CD4-positive, alpha-beta T cell (primary cell): ENCODE measurements at regions not wholly inside any gene's neighbourhood (a gene's known extent, or its start where the extent isn't known, plus 50 kb on each side); places are given as distances from the start of the nearest gene placed in this dataset.

Experiments used
- ATAC-seq: fragments of 200-7000 bp; cut with Tn5 transposase; one replicate; pipeline ENCODE4 v1.10.0; 2022; ENCODE audit warnings: mild to moderate bottlenecking; ENCODE audit not compliant: poor library complexity
- CTCF ChIA-PET: fragments of 350-600 bp; sonication (Branson Sonifier 250); formaldehyde crosslinking; loops from one replicate; lab custom pipeline; 2021; ENCODE audit warnings: antibody characterized with exemption, inconsistent platforms; lab: Charles Lee
- POLR2A ChIA-PET: fragments of 350-600 bp; sonication (Branson Sonifier 250); formaldehyde crosslinking; loops from one replicate; lab custom pipeline; 2021; ENCODE audit warnings: antibody characterized with exemption, inconsistent platforms; lab: Charles Lee
- DNase-seq, 14 experiments: peaks; one replicate each; pipeline ENCODE4 v3.0.0-alpha.2; 2013 to 2020; ENCODE audit warnings: mixed read lengths in 2 of 14
- H3K27ac ChIP-seq, 2 donors: one replicate each; pipeline versions ENCODE4 v1.5.1 to v1.7.0; 2013; ENCODE audit warnings: low read length in 2 of 2, low read depth in 1 of 2, mild to moderate bottlenecking in 1 of 2
- H3K27me3 ChIP-seq, 2 experiments: 1 replicate in 1 of 2; 2 replicates in 1 of 2; pipeline versions ENCODE4 v1.6.1 to v1.7.0; 2013; ENCODE audit warnings: low read length in 2 of 2, control low read depth in 1 of 2, mild to moderate bottlenecking in 1 of 2, moderate library complexity in 1 of 2; ENCODE audit not compliant: insufficient read depth in 2 of 2, control insufficient read depth in 1 of 2
- H3K36me3 ChIP-seq: one replicate; pipeline ENCODE4 v1.6.1; 2013; ENCODE audit warnings: low read length, control low read depth; ENCODE audit not compliant: insufficient read depth
- H3K4me1 ChIP-seq: one replicate; pipeline ENCODE4 v1.6.1; 2013; ENCODE audit warnings: low read length, control low read depth; ENCODE audit not compliant: insufficient read depth
- H3K4me3 ChIP-seq: one replicate; pipeline ENCODE4 v1.5.1; 2013; ENCODE audit warnings: mild to moderate bottlenecking, low read length, moderate library complexity
- H3K9me3 ChIP-seq, 2 experiments: 1 replicate in 1 of 2; 2 replicates in 1 of 2; pipeline versions ENCODE4 v1.6.1 to v1.7.0; 2013; ENCODE audit warnings: low read length in 2 of 2, mild to moderate bottlenecking in 2 of 2, control low read depth in 1 of 2, moderate library complexity in 1 of 2; ENCODE audit not compliant: control insufficient read depth in 1 of 2, insufficient read depth in 1 of 2
- H3K27ac Mint-ChIP-seq: one replicate; pipeline ENCODE4 v1.8.0; 2020; ENCODE audit warnings: mixed read lengths
- H3K27me3 Mint-ChIP-seq: one replicate; pipeline ENCODE4 v1.8.0; 2021; ENCODE audit warnings: mixed read lengths
- H3K36me3 Mint-ChIP-seq: one replicate; pipeline ENCODE4 v1.8.0; 2021; ENCODE audit warnings: low read depth, mixed read lengths
- H3K4me1 Mint-ChIP-seq: one replicate; pipeline ENCODE4 v1.8.0; 2021; ENCODE audit warnings: low read depth, mixed read lengths
- H3K4me3 Mint-ChIP-seq: one replicate; pipeline ENCODE4 v1.8.0; 2020; ENCODE audit warnings: mild to moderate bottlenecking, mixed read lengths
- H3K9me3 Mint-ChIP-seq: one replicate; pipeline ENCODE4 v1.8.0; 2020; ENCODE audit warnings: mixed read lengths
- CTCF ChIP-seq: fragments of 200-600 bp; IDR thresholded peaks from one replicate; pipeline ENCODE4 v1.8.0; 2022; ENCODE audit warnings: antibody characterized with exemption, mild to moderate bottlenecking
- intact Hi-C, 2 experiments: fragments of 100-400 bp; cut with DNase I in 1 of 2; cut with micrococcal nuclease in 1 of 2; formaldehyde crosslinking; loops; one replicate each; pipeline versions ENCODE4 v1.15.1 to v1.9.0; 2023 to 2025; cut with DNase I, micrococcal nuclease

- Histone ChIP-seq H3K4me3 (no peak overlapping the region), H3K4me1 (no peaks in the 10 kb centered on the region), H3K27ac (no peak overlapping the region), H3K9me3 (no peaks in the 10 kb centered on the region), H3K27me3 (no peaks in the 10 kb centered on the region), H3K36me3 (no peaks in the 10 kb centered on the region)
- intact Hi-C loops: no loop called here
- no peak for DNase-seq
- CTCF ChIA-PET: no interaction called here
- ATAC-seq: no peak
- no peak for TF ChIP-seq CTCF
- peaks cover 4% of the 10 kb centered on the region for H3K9me3 Mint-ChIP-seq
- POLR2A ChIA-PET: no interaction called here
- no peak overlapping the region for H3K27ac Mint-ChIP-seq
- H3K4me3 Mint-ChIP-seq: no peak overlapping the region
- H3K4me1 Mint-ChIP-seq: no peaks in the 10 kb centered on the region
- peaks cover 3% of the 10 kb centered on the region for H3K27me3 Mint-ChIP-seq
- H3K36me3 Mint-ChIP-seq: no peaks in the 10 kb centered on the region
These were observed 138.9 kb downstream of the DCAF12L2 start for GRCh38 chrX:126027229-126027628.

DNA sequence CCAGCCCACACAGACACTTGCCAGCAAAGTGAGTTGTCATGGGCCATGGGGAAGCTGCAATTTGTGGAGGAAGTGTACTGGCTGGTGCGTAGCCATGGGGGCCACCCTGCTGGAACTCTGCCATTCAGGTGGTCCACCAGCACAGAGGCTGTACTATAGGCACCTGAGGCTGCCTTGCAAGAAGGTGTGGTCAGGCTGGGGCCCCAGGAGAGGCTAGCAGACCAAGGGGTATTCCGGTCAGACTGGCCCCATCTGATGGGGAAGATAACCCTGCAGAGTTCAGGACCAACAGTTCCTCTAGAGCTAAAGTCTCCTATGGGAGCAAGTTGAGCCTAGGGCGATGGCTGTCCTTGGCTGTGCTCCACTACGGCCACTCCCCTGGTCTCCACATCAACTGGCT, 136.1 kb downstream of the DCAF12L2 start:
- POLR2A ChIA-PET: no interaction called here
- TF ChIP-seq CTCF: no peak
- no peak overlapping the region for H3K4me3 ChIP-seq
- no peak overlapping the region for H3K27ac ChIP-seq
- no peaks in the 10 kb centered on the region for H3K36me3 Mint-ChIP-seq
- CTCF ChIA-PET: no interaction called here
- H3K9me3 ChIP-seq: no peaks in the 10 kb centered on the region
- H3K36me3 ChIP-seq: no peaks in the 10 kb centered on the region
- no peak for ATAC-seq
- H3K27ac Mint-ChIP-seq: no peak overlapping the region
- no peaks in the 10 kb centered on the region for H3K27me3 ChIP-seq
- H3K4me1 ChIP-seq: no peaks in the 10 kb centered on the region
- no peak for DNase-seq
- no peaks in the 10 kb centered on the region for H3K9me3 Mint-ChIP-seq
- no peak overlapping the region for H3K4me3 Mint-ChIP-seq
- intact Hi-C loops: no loop called here
- peaks cover 3% of the 10 kb centered on the region for H3K27me3 Mint-ChIP-seq
- H3K4me1 Mint-ChIP-seq: no peaks in the 10 kb centered on the region

GRCh38 chrX:126063984-126064383, 102.1 kb downstream of the DCAF12L2 start:
- ATAC-seq (no peak), DNase-seq (no peak)
- H3K9me3 ChIP-seq: peaks cover 0 to 15% of the 10 kb centered on the region in 2 experiments
- no peaks in the 10 kb centered on the region for H3K9me3 Mint-ChIP-seq
- H3K36me3 ChIP-seq: no peaks in the 10 kb centered on the region
- H3K27ac ChIP-seq: no peak overlapping the region
- H3K4me1 Mint-ChIP-seq: no peaks in the 10 kb centered on the region
- POLR2A ChIA-PET: no interaction called here
- CTCF ChIA-PET: no interaction called here
- no peaks in the 10 kb centered on the region for H3K4me1 ChIP-seq
- no peaks in the 10 kb centered on the region for H3K36me3 Mint-ChIP-seq
- intact Hi-C loops: no loop called here
- no peaks in the 10 kb centered on the region for H3K27me3 ChIP-seq
- TF ChIP-seq CTCF: no peak
- no peak overlapping the region for H3K4me3 ChIP-seq
- H3K27ac Mint-ChIP-seq: no peak overlapping the region
- H3K4me3 Mint-ChIP-seq: no peak overlapping the region
- no peaks in the 10 kb centered on the region for H3K27me3 Mint-ChIP-seq
